HUES64 (cell line): ENCODE measurements at regions not wholly inside any gene's neighbourhood (a gene's known extent, or its start where the extent isn't known, plus 50 kb on each side); places are given as distances from the start of the nearest gene placed in this dataset.

ENCODE experiments used
- H3K27ac ChIP-seq: 2 replicates; pipeline ENCODE4 v1.7.0; 2013; ENCODE audit warnings: low read depth, low read length, inconsistent platforms
- H3K27me3 ChIP-seq: 2 replicates; pipeline ENCODE4 v1.6.1; 2013; ENCODE audit warnings: mild to moderate bottlenecking, low read length; ENCODE audit not compliant: insufficient read depth
- H3K36me3 ChIP-seq: 2 replicates; pipeline ENCODE4 v1.6.1; 2013; ENCODE audit warnings: mild to moderate bottlenecking, low read length; ENCODE audit not compliant: insufficient read depth
- H3K4me1 ChIP-seq: 2 replicates; pipeline ENCODE4 v1.6.1; 2013; ENCODE audit warnings: mild to moderate bottlenecking, low read length, moderate library complexity; ENCODE audit not compliant: insufficient read depth
- H3K4me3 ChIP-seq: 2 replicates; pipeline ENCODE4 v1.5.1; 2013; ENCODE audit warnings: mild to moderate bottlenecking, low read length, moderate library complexity
- H3K9ac ChIP-seq: 2 replicates; pipeline ENCODE4 v1.6.1; 2013; ENCODE audit warnings: mild to moderate bottlenecking, low read depth, low read length
- H3K9me3 ChIP-seq: 2 replicates; pipeline ENCODE4 v1.6.1; 2013; ENCODE audit warnings: low read depth, low read length; ENCODE audit not compliant: insufficient read depth
- WGBS: fragments of 150-250, 120-280 bp; methylation state at CpG from one replicate; pipeline ENCODE4 v1.1.7; 2013; ENCODE audit warnings: missing lambda C conversion rate; 5-methylcytosine and 5-hydroxymethylcytosine counted together

DNA sequence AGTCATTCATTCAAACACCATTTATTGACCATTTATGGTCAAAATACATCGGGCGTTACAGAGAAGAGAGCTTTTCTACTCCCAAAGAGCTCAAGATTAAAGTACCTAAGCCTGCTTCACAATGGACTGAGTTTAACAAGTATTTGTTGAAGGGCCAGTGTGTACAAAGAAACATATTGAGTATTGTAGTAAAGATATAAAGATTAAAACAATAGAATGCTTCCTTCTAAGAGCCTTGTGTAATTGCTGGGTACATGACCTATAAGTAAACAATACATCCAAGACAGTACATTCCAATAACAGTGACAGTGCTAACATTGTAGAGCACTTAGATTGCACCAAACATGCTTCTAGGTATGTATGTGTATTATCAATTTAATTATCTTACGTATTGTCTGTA, 695.5 kb downstream of the PCDH7 start:
- H3K9me3 ChIP-seq = no peaks in the 10 kb centered on the region
- H3K36me3 ChIP-seq = no peaks in the 10 kb centered on the region
- no peaks in the 10 kb centered on the region for H3K27me3 ChIP-seq
- no peak overlapping the region for H3K27ac ChIP-seq
- H3K4me1 ChIP-seq = no peaks in the 10 kb centered on the region
- 100% methylated on average over 2 of the region's 3 CpGs for WGBS
- H3K4me3 ChIP-seq = no peak overlapping the region
- no peak overlapping the region for H3K9ac ChIP-seq

DNA sequence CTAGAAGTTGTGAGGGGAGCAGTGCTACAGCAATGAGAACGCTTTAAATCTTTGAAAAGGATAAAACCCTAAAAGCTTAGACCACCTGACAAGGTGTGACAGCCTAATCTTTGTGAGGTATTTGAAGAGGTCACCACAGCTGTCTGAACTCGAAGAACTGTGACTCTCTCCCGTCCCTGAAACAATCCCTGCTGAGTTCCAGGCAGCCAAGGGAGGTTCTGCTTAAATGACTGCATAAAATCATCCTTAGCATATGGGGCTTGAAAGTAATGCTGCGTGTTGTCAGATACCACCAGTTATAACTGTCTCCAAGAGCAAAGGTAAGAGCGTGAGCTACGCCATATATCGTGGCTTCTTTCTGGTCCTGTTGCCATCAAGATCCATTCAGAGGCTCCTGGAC, 696.3 kb downstream of the PCDH7 start:
- Histone ChIP-seq H3K4me1 (no peaks in the 10 kb centered on the region), H3K9ac (no peak overlapping the region), H3K4me3 (no peak overlapping the region), H3K27ac (no peak overlapping the region), H3K27me3 (no peaks in the 10 kb centered on the region), H3K9me3 (no peaks in the 10 kb centered on the region), H3K36me3 (no peaks in the 10 kb centered on the region)
- 89% methylated on average over 7 of the region's 7 CpGs for WGBS

DNA sequence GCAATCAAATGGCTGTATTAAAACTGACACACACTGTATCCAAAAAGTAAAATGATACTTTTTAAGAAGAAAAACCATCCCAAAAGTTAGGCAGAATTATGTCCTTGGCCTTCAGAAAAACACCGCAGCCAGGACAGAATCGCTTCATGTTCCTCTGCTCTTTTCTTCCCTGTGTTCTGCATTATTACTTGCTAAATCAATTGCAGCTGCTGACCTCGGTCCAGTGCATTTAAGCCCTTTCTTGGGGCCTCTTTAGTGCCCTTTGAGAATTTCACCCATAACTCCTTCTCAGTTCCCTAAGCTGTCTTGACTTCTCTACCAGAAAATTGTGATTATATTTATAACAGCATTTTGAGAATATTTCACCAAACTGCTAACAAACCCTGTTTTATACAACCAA, 696.9 kb downstream of the PCDH7 start:
- no peaks in the 10 kb centered on the region for H3K9me3 ChIP-seq
- H3K27ac ChIP-seq = no peak overlapping the region
- 90% methylated on average over 3 of the region's 3 CpGs for WGBS

DNA sequence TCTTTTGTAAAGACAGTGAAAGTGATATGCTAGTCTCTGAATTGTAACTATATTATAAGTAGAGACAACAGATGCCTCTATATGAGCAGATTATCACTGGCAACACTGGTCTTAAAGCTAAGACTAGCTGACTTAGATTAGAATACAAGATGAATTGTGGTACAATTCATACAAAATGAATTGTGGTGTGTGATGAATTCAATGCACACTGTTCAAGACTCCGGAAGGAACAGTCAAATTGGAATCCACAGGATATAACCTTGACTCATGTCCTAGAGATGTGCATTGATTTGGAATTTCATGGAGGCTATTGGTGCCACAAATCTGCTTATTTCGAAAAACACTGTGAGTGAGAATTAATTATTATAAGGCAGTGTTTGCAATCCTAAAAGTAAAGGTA, 701.8 kb downstream of the PCDH7 start:
- H3K27me3 ChIP-seq = no peaks in the 10 kb centered on the region
- H3K27ac ChIP-seq = no peak overlapping the region
- no peaks in the 10 kb centered on the region for H3K9me3 ChIP-seq
- H3K4me1 ChIP-seq = no peaks in the 10 kb centered on the region
- 98% methylated on average over 2 of the region's 2 CpGs for WGBS
- H3K9ac ChIP-seq = no peak overlapping the region
- no peak overlapping the region for H3K4me3 ChIP-seq
- no peaks in the 10 kb centered on the region for H3K36me3 ChIP-seq

More for the DNA sequence above, 696.9 kb downstream of the PCDH7 start:
- Histone ChIP-seq H3K9ac (no peak overlapping the region), H3K36me3 (no peaks in the 10 kb centered on the region), H3K27me3 (no peaks in the 10 kb centered on the region), H3K4me3 (no peak overlapping the region), H3K4me1 (no peaks in the 10 kb centered on the region)

GRCh38 chr4:31427691-31428090, 707.5 kb downstream of the PCDH7 start:
- Histone ChIP-seq H3K4me1 (no peaks in the 10 kb centered on the region), H3K9me3 (no peaks in the 10 kb centered on the region), H3K27ac (no peak overlapping the region), H3K27me3 (no peaks in the 10 kb centered on the region), H3K4me3 (no peak overlapping the region), H3K9ac (no peak overlapping the region), H3K36me3 (no peaks in the 10 kb centered on the region)
- WGBS = 89% methylated on average over 3 of the region's 3 CpGs

DNA sequence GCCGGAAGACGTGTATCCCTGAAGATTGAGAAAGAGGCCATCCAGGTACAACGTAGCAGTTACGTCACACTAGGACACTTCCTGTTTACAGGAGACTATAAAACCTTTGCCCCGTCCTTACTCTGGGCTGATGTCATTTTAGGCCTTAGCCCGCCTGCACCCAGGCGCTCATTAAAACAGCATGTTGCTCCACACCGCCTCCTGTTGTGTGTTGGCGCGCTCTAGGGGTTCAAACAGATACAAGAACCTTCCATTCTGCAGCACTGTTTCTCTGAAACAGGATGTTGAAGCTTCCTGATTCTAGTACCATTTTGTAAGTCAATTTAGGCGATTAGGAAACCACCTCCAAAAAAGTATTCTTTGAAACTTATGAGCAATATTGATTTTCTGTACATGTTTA, 722.1 kb downstream of the PCDH7 start:
- 86% methylated on average over 11 of the region's 11 CpGs for WGBS
- Histone ChIP-seq H3K36me3 (no peaks in the 10 kb centered on the region), H3K4me3 (no peak overlapping the region), H3K9me3 (no peaks in the 10 kb centered on the region), H3K27me3 (no peaks in the 10 kb centered on the region), H3K27ac (no peak overlapping the region), H3K9ac (no peak overlapping the region), H3K4me1 (no peaks in the 10 kb centered on the region)

- 89% methylated on average over 1 of the region's 3 CpGs for WGBS
- Histone ChIP-seq H3K4me3 (no peak overlapping the region), H3K9ac (no peak overlapping the region), H3K4me1 (no peaks in the 10 kb centered on the region), H3K27me3 (no peaks in the 10 kb centered on the region), H3K9me3 (no peaks in the 10 kb centered on the region), H3K36me3 (no peaks in the 10 kb centered on the region), H3K27ac (no peak overlapping the region)
Observed at GRCh38 chr4:31445526-31445925, 725.4 kb downstream of the PCDH7 start.

DNA sequence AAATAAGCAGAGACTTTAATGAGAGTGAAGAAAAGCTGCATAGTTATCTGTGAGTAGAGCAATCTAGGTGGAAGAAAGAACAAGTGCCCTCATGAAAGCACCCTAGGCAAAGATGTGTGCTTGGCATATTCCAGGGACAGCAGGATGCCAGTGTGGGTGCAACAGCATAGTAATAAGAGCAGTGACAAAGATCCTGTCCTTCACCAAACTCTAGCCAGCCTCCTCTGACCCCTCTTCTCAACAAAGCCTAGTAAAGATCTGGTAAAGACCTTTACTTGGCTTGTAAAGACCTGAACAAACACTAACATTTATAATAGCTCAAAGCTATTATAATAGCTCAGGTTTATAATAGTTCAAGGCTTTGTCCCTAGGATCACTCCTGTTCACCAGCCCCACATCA, 735.4 kb downstream of the PCDH7 start:
- H3K4me1 ChIP-seq = no peaks in the 10 kb centered on the region
- no peaks in the 10 kb centered on the region for H3K27me3 ChIP-seq
- H3K27ac ChIP-seq = no peak overlapping the region
- no peak overlapping the region for H3K4me3 ChIP-seq
- no peaks in the 10 kb centered on the region for H3K9me3 ChIP-seq
- H3K9ac ChIP-seq = no peak overlapping the region
- no peaks in the 10 kb centered on the region for H3K36me3 ChIP-seq

GRCh38 chr4:31458813-31459212, 738.6 kb downstream of the PCDH7 start:
- no peaks in the 10 kb centered on the region for H3K27me3 ChIP-seq
- H3K9me3 ChIP-seq = peaks cover 7% of the 10 kb centered on the region; the same call in 1 of the 2 replicates
- WGBS = 97% methylated on average over 4 of the region's 4 CpGs
- no peaks in the 10 kb centered on the region for H3K36me3 ChIP-seq
- no peak overlapping the region for H3K9ac ChIP-seq
- no peaks in the 10 kb centered on the region for H3K4me1 ChIP-seq
- no peak overlapping the region for H3K4me3 ChIP-seq
- H3K27ac ChIP-seq = no peak overlapping the region

- no peaks in the 10 kb centered on the region for H3K27me3 ChIP-seq
- H3K36me3 ChIP-seq = no peaks in the 10 kb centered on the region
- peaks cover 3% of the 10 kb centered on the region; the same call in 1 of the 2 replicates for H3K4me1 ChIP-seq
- peaks cover 10% of the 10 kb centered on the region; the same call in 1 of the 2 replicates for H3K9me3 ChIP-seq
- H3K4me3 ChIP-seq = no peak overlapping the region
- H3K9ac ChIP-seq = no peak overlapping the region
- WGBS = 94% methylated on average over 5 of the region's 5 CpGs
- H3K27ac ChIP-seq = no peak overlapping the region
Observed at GRCh38 chr4:31461421-31461820, 741.3 kb downstream of the PCDH7 start.

GRCh38 chr4:31467781-31468180, 747.6 kb downstream of the PCDH7 start:
- no peaks in the 10 kb centered on the region for H3K27me3 ChIP-seq
- H3K36me3 ChIP-seq = no peaks in the 10 kb centered on the region
- no peak overlapping the region for H3K27ac ChIP-seq
- H3K9me3 ChIP-seq = peaks cover 10% of the 10 kb centered on the region; the same call in 1 of the 2 replicates
- no peak overlapping the region for H3K4me3 ChIP-seq
- WGBS = 97% methylated on average over 3 of the region's 3 CpGs
- peaks cover 4% of the 10 kb centered on the region; the same call in 1 of the 2 replicates for H3K4me1 ChIP-seq
- H3K9ac ChIP-seq = no peak overlapping the region

DNA sequence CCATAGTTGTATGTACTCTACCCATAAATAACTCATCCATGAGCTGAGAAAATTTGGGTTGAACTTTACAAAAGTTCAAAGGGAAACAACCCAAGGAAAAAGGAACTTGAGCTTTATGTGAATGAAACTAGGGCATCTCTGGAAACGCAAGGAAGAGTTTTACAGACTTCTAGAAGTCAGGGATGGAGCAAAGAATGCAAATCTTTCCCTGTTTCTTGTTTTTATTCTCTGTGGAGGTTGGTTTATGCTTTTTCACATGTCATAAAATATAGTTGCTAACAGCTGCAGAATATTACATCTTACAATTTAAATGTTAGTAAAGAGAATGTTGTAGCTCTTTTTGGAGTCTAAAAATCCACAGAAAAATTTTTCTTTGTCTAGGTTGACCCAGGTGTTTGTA, 754.1 kb downstream of the PCDH7 start:
- Histone ChIP-seq H3K36me3 (no peaks in the 10 kb centered on the region), H3K27me3 (no peaks in the 10 kb centered on the region), H3K27ac (no peak overlapping the region), H3K9me3 (peaks cover 6% of the 10 kb centered on the region), H3K4me3 (no peak overlapping the region), H3K9ac (no peak overlapping the region), H3K4me1 (no peaks in the 10 kb centered on the region)
- WGBS = 98% methylated on average over 1 of the region's 1 CpG
